ENCODE measurements at regions not wholly inside any gene's neighbourhood (a gene's known extent, or its start where the extent isn't known, plus 50 kb on each side); places are given as distances from the start of the nearest gene placed in this dataset.

DNA sequence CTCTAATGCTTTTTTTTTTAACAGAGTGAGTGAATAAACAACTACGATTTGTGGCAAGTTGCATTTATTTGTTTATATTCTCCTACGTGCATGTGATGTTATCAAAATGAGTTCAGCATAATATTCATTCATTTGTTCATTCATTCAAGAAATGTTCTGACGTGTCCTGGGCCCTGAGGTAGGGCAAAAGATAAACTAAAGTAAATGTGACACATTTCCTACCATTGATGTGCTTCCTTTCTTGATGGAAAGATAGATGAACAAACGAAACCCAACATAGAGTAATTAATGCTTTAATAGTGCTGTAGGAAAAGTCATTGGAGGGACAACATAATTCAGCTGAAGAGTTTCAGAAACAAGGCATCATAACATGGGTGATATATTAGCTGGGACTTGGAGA, 261.5 kb upstream of the KCNMB2 start:
- no peak overlapping the region for H3K27ac ChIP-seq
- peaks cover 0 to 4% of the 10 kb centered on the region in 2 donors for H3K9me3 ChIP-seq
- no peak for TF ChIP-seq CTCF (IDR thresholded peaks at IDR 0.05)
- no peak for DNase-seq (ENCODE audit: low spot score)
- no peak overlapping the region for H3K4me3 ChIP-seq
- H3K36me3 ChIP-seq: no peaks in the 10 kb centered on the region
- no peaks in the 10 kb centered on the region for H3K27me3 ChIP-seq
- peaks cover 0 to 6% of the 10 kb centered on the region in 2 donors for H3K4me1 ChIP-seq

- no peaks in the 10 kb centered on the region for H3K36me3 ChIP-seq
Measured at GRCh38 chr3:178275311-178275710, 260.9 kb upstream of the KCNMB2 start.

DNA sequence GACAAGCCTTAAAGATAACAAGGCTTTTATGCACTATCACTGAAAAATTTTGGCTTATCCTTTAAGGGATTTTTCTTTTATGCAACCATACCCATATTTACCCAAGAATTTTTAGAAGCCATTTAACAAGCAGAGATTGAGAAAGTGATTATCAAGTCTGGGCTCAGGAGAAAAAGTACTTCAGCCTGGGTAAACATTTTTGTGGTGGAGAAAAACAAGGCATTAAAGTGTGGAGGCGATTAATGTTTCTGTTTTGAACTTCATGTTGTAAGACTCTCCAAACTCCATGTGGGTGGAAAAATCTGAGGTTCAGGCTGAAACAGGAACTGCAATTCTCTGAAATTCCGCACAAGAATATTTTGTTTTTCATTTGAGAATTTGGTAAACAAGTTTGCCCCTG, 260.4 kb upstream of the KCNMB2 start:
- no peak for DNase-seq (ENCODE audit: low spot score)
- no peak for TF ChIP-seq CTCF (IDR thresholded peaks at IDR 0.05)
- H3K4me3 ChIP-seq: no peak overlapping the region
- no peaks in the 10 kb centered on the region for H3K36me3 ChIP-seq
- peaks cover 0 to 6% of the 10 kb centered on the region in 2 donors for H3K4me1 ChIP-seq
- no peak overlapping the region for H3K27ac ChIP-seq
- H3K27me3 ChIP-seq: no peaks in the 10 kb centered on the region
- H3K9me3 ChIP-seq: peaks cover 0 to 14% of the 10 kb centered on the region in 2 donors

More at GRCh38 chr3:178275311-178275710, 260.9 kb upstream of the KCNMB2 start:
- no peak overlapping the region for H3K27ac ChIP-seq
- H3K4me1 ChIP-seq: peaks cover 0 to 6% of the 10 kb centered on the region in 2 donors
- DNase-seq (ENCODE audit: low spot score): no peak
- peaks cover 0 to 10% of the 10 kb centered on the region in 2 donors for H3K9me3 ChIP-seq
- H3K4me3 ChIP-seq: no peak overlapping the region
- TF ChIP-seq CTCF (IDR thresholded peaks at IDR 0.05): no peak
- no peaks in the 10 kb centered on the region for H3K27me3 ChIP-seq

GRCh38 chr3:178277605-178278004, 258.6 kb upstream of the KCNMB2 start:
- Histone ChIP-seq H3K4me3 (no peak overlapping the region), H3K27ac (no peak overlapping the region), H3K4me1 (peaks cover 0 to 6% of the 10 kb centered on the region in 2 donors), H3K9me3 (peaks cover 0 to 20% of the 10 kb centered on the region in 2 donors), H3K36me3 (no peaks in the 10 kb centered on the region), H3K27me3 (no peaks in the 10 kb centered on the region)
- DNase-seq (ENCODE audit: low spot score): no peak
- TF ChIP-seq CTCF (IDR thresholded peaks at IDR 0.05): no peak

GRCh38 chr3:178283561-178283960, 252.7 kb upstream of the KCNMB2 start:
- no peaks in the 10 kb centered on the region for H3K4me1 ChIP-seq
- no peak overlapping the region for H3K27ac ChIP-seq
- H3K9me3 ChIP-seq: peaks cover 0 to 20% of the 10 kb centered on the region in 2 donors
- H3K27me3 ChIP-seq: no peaks in the 10 kb centered on the region
- no peak overlapping the region for H3K4me3 ChIP-seq
- no peak for DNase-seq (ENCODE audit: low spot score)
- H3K36me3 ChIP-seq: no peaks in the 10 kb centered on the region
- TF ChIP-seq CTCF (IDR thresholded peaks at IDR 0.05): no peak

GRCh38 chr3:178284181-178284580, 252.1 kb upstream of the KCNMB2 start:
- H3K9me3 ChIP-seq: peaks cover 0 to 20% of the 10 kb centered on the region in 2 donors
- H3K27me3 ChIP-seq: no peaks in the 10 kb centered on the region
- H3K4me3 ChIP-seq: no peak overlapping the region
- no peak for DNase-seq (ENCODE audit: low spot score)
- no peak for TF ChIP-seq CTCF (IDR thresholded peaks at IDR 0.05)
- H3K36me3 ChIP-seq: no peaks in the 10 kb centered on the region
- no peaks in the 10 kb centered on the region for H3K4me1 ChIP-seq
- no peak overlapping the region for H3K27ac ChIP-seq
